Stimulated activated CD4-positive, alpha-beta T cell treated with anti-CD3 and anti-CD28 coated beads, Interleukin-12 subunit alpha, Interleukin-12 subunit beta, amount 100 ng/mL, for 48 hours (primary cell): ENCODE measurements at regions not wholly inside any gene's neighbourhood (a gene's known extent, or its start where the extent isn't known, plus 50 kb on each side); places are given as distances from the start of the nearest gene placed in this dataset.

ENCODE experiments used
- DNase-seq, 3 donors: peaks; one replicate each; pipeline ENCODE4 v3.0.0-alpha.2; 2020; ENCODE audit warnings: low read depth in 2 of 3, low spot score in 1 of 3

DNA sequence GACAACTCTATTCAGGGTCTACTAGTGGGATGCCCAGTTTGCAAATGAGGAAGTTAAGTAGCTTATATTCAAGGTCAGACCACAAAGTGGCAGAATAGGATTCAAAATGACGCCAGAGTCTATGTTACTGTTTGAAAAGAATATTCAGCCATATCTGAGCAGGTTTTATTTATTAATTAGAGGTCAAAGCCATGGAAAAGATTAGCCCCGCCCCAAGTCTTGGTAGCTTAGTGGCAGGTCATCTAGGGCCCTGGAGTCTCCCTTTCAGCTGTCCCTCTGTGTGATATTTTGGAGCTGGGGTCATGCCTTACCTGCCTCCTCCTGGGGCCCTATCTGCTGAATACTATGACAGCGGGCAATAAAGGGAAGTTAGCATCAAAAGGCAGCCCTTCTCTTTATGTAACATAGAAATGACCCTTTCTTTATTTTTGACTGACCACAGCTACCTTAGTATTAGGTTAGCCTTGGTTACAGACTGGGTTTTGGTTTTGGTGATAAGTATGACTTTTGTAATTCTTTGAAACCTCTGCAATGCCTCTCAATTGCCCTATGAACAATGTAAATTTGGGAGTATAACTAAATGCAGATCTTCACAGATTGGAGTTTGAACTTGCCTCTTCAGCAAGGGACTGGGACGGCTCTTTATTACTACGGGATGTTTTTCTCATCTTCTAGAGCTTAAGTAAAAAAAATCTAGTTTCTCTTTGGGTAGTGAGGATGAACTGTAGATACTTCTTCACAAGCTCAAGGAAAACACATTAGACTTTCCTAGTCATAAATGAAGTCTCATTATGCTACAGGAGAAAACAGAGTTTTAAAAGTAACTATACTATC, 153.0 kb upstream of the ITGA4 start:
- DNase-seq, result no peak

DNA sequence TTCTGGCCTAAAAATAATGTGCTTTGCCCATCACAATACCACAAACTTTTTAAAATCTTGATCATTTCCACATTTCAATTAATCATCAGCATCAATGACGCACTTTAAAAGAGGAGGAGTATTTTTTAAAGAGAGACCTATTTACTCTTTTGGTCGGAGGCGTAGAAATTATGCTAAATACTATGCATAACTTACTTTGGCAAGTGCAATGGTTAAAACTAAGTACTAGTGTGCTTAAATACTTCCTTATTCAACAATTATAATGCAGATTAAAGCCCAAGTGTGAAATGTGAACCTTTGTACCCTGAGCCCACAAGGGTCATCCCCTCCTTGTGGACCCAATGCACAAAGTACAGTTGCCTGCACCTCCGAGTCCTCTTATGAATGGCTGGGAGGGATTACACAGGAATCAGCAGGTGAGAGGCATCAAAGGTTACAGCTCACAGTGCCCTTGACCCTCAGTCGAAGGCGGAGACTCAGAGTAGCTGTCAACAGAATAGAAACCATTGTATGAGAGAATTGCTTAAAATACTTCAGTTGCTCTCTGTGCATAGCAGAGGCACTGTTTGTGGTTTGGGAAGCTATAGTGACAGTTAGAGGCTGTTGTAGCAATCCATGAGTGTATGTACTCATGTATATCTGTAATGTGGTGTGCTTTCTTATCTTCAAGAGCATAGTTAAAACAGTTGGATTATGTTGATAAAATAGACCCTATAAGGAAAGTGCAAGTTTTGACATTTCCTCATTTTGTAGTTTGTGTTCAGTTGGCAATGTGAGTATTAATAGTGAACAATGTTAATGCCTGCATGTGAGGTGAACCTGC, 151.7 kb upstream of the ITGA4 start:
- DNase-seq, result peak in 1 of 3 donors; percentile 21

- DNase-seq, result no peak
Measured at GRCh38 chr2:181306785-181307184, 150.4 kb upstream of the ITGA4 start.

DNA sequence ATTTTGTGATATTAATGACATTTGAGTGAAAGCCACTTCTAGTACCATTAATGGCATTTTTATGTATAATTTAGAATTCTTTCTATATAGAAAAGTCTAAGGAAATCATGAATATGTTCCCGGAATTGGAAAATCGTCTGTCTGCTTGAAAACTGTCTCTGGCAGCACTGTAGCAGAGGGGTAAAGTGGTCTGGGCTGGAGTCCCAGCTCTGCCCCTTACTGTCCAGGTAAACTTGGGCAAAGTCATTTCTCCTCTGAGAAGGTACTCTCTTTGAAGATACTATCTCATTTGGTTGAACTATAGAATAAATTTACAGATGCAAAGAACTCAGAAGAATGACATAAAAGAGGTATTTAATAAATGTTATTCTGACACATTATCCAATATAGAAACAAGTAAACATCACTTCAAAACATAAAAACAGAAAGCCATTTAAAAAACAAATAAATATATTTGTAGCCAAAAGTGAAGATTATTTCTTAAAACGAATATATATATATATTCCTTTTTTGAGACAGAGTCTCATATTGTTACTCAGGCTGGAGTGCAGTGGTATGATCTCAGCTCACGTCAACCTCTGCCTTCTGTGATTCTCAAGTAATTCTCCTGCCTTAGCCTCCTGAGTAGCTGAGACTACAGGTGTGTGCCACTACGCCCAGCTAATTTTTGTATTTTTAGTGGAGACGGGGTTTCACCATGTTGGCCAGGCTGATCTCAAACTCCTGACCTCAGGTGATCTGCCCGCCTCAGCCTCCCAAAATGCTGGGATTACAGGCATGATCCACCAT, 149.8 kb upstream of the ITGA4 start:
- DNase-seq, result no peak

- DNase-seq, result no peak
Measured at GRCh38 chr2:181308766-181309515, 148.2 kb upstream of the ITGA4 start.

- no peak for DNase-seq
Measured at GRCh38 chr2:181309586-181309985, 147.6 kb upstream of the ITGA4 start.

GRCh38 chr2:181310967-181311366, 146.2 kb upstream of the ITGA4 start:
- DNase-seq, result no peak

GRCh38 chr2:181311837-181312236, 145.3 kb upstream of the ITGA4 start:
- no peak for DNase-seq

- DNase-seq, result no peak
Measured at GRCh38 chr2:181312515-181312927, 144.7 kb upstream of the ITGA4 start.

DNA sequence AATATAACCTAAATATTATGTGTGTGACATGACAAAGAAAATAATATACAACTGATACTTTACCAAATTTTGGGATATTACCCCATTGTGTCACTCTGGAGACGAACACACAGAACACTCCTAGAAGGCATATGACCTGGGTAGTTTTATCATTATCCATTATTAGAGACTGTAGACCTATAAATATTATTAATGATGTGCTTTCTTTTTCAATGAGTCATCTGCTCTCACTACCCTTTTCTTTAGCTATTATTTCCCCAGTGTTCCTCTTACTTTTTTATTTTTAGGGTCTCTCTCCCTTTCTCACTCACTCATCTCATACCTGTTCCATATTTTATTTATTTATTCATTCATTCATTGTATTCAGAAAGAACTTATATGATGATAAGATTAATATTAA, 143.3 kb upstream of the ITGA4 start:
- DNase-seq, result no peak

GRCh38 chr2:181314551-181314950, 142.6 kb upstream of the ITGA4 start:
- DNase-seq, result no peak

- no peak for DNase-seq
Measured at GRCh38 chr2:181317511-181317910, 139.7 kb upstream of the ITGA4 start.

DNA sequence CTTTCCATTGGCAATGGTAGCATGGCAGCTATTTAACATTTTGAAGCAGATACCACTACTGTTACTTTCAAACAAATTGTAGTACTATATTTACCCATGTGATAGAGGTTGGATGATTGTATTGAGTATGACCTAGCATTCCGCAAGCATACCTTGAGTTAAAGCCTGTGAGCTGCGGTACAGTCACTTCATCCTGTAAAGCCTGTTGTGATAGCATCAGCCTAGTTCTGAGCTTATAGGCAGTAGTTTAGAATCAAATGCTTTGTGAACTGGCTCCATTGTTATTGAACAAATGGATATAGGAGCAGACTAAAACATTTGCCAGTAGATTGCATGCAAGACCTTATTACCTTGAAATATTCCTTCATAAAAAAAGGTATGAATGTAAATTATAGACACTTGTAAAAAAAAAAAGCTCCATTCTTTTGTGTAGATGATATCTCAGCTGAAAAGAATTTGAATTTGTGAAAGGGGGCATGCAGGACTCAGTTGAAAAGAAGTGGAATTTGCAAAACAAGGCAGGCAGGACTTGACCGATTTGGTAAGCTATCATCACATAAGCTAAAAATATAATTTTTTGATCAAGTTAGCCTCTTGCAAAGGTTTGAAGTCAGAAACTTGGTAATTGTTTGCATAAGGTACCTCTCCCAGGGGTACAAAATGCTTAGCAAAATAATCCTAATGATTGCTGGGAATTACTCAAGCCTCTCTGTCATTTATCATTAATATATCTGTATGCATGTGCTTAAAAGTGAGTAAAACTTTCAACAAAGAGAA, 138.5 kb upstream of the ITGA4 start:
- no peak for DNase-seq

GRCh38 chr2:181319286-181319685, 137.9 kb upstream of the ITGA4 start:
- DNase-seq, result no peak

DNA sequence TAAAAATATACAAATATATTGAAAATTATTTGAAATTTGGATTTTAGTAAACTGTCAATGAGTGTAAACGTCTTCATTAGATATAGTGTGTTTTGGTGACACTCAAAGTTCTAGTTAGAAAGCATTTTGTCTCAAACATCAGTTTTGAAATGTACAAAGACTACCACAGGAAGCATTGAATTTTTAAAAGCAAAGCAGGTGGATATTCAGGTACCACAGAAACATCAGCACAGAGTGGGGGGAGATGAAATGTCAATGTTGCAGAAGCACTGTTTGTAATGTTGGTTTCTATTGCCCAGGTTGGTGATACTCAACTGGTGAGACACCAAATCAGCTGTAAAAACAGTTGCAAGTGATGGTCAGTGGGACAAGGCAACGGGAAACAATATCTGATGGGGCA, 136.5 kb upstream of the ITGA4 start:
- no peak for DNase-seq

GRCh38 chr2:181324912-181325311, 132.3 kb upstream of the ITGA4 start:
- DNase-seq, result no peak

GRCh38 chr2:181326661-181327060, 130.5 kb upstream of the ITGA4 start:
- no peak for DNase-seq

DNA sequence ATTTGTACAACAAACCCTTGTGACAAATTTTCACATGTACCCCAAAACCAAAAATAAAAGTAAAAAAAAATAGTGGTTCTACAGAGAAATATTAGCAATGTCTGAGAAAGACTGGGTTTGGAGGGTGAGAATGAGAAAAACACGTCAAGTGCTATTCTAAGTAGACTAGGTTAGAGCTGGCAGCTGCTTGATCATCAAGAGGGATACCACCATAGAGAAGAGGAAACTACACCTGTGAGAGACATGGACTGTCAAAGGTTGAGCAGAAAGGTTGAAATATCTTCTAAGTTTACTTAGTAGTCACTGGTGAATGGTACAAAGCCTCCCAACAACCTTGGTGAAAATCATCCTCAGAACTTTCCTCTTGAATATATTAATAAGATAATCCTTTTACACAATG, 126.9 kb upstream of the ITGA4 start:
- no peak for DNase-seq

DNA sequence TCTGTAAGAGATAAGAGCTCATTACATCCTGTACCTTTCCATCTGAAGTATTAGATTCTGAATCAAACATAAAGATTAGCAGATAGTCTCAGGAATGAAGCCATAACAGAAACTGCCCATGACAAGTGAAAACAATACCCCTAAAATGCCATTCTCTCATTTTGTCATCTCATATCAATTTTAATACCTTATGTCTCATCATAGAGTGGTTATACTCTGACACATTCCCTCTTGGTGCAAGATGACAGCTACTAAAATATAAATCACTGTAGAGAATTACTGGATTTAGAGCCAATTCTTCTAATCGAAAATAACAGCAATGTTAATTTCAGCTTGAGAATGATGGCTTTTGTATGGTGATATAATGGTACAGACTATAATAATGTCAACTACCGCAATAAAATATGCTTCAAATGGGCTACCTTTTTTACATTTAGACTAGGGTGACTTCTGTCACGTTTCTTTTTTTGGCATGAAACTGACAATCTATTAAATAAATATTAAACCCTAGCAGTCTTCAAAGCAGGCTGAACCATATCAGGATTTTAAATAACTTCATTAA, 125.1 kb upstream of the ITGA4 start:
- DNase-seq, result no peak
